ENCODE measurements at regions not wholly inside any gene's neighbourhood (a gene's known extent, or its start where the extent isn't known, plus 50 kb on each side); places are given as distances from the start of the nearest gene placed in this dataset.

GRCh38 chr13:111422348-111422747, 101.9 kb downstream of the TEX29 start:
- no peak for TF ChIP-seq CREB1 (CRISPR knock-in tag; IDR thresholded peaks at IDR 0.05; ENCODE audit: low read depth)
- no peak for TF ChIP-seq STAT1 (IDR thresholded peaks at IDR 0.05; ENCODE audit: unreplicated experiment)
- no peak for TF ChIP-seq CTCF (conservative IDR thresholded peaks at IDR 0.05; ENCODE audit: low read depth in 2 of 2)
- TF ChIP-seq EZH2phosphoT487 (IDR thresholded peaks at IDR 0.05; ENCODE audit: unreplicated experiment): no peak
- TF ChIP-seq POLR2AphosphoS5 (IDR thresholded peaks at IDR 0.05; ENCODE audit: low read depth): no peak
- TF ChIP-seq EZH2 (IDR thresholded peaks at IDR 0.05; ENCODE audit: low read depth, unreplicated experiment): no peak
- TF ChIP-seq ZNF331 (CRISPR knock-in tag; IDR thresholded peaks at IDR 0.05; ENCODE audit: low read depth): no peak
- no peak for TF ChIP-seq ZNF462 (CRISPR knock-in tag; IDR thresholded peaks at IDR 0.05)
- TF ChIP-seq REST (IDR thresholded peaks at IDR 0.05; ENCODE audit: unreplicated experiment): no peak
- TF ChIP-seq ETS1 (IDR thresholded peaks at IDR 0.05): no peak

All from GM23338 (cell line).